SJSA1 (cell line): ENCODE measurements at regions not wholly inside any gene's neighbourhood (a gene's known extent, or its start where the extent isn't known, plus 50 kb on each side); places are given as distances from the start of the nearest gene placed in this dataset.

Source experiments
- DNase-seq, 2 experiments: peaks; one replicate each; pipeline ENCODE4 v3.0.0-alpha.2; 2015 to 2020; ENCODE audit warnings: low spot score in 2 of 2, low read depth in 1 of 2
- H3K27ac ChIP-seq: fragments of 250-450 bp; sonication (Bioruptor Pico); 2 replicates; pipeline ENCODE4 v1.5.1; 2020; ENCODE audit warnings: mild to moderate bottlenecking, moderate library complexity
- H3K27me3 ChIP-seq: fragments of 250-450 bp; sonication (Bioruptor Pico); replicated peaks from 2 replicates; pipeline ENCODE4 v1.5.1; 2020; ENCODE audit warnings: mild to moderate bottlenecking, moderate library complexity
- H3K36me3 ChIP-seq: fragments of 250-450 bp; sonication (Bioruptor Pico); 2 replicates; pipeline ENCODE4 v1.5.1; 2020; ENCODE audit warnings: mild to moderate bottlenecking
- H3K4me1 ChIP-seq: fragments of 250-450 bp; sonication (Bioruptor Pico); replicated peaks from 2 replicates; pipeline ENCODE4 v1.6.1; 2021; ENCODE audit warnings: mild to moderate bottlenecking
- H3K4me3 ChIP-seq: fragments of 250-450 bp; sonication (Bioruptor Pico); 2 replicates; pipeline ENCODE4 v1.5.1; 2020; ENCODE audit warnings: mild to moderate bottlenecking
- H3K9me3 ChIP-seq: fragments of 250-450 bp; sonication (Bioruptor Pico); replicated peaks from 2 replicates; pipeline ENCODE4 v1.5.1; 2020; ENCODE audit warnings: mild to moderate bottlenecking

DNA sequence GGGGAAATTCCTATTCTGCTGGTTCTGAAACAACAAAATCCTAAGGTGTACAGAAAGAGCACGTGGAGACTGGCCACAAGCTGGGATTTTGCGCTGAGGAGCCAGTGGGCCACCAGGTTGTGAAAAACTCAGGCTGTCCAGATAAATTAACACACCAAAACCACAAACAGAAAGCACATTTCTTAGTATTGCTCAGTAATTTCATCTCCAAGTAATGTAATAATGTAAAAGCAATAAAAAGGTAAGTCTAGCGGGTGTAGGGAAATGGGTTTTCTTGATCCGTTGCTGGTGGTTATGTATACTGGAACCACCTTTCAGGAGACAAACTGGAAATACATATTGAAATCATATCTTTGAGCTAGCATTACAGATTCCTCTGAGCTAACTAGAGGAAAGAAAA is 195.6 kb upstream of the CNR1 start:
- no peak for DNase-seq

DNA sequence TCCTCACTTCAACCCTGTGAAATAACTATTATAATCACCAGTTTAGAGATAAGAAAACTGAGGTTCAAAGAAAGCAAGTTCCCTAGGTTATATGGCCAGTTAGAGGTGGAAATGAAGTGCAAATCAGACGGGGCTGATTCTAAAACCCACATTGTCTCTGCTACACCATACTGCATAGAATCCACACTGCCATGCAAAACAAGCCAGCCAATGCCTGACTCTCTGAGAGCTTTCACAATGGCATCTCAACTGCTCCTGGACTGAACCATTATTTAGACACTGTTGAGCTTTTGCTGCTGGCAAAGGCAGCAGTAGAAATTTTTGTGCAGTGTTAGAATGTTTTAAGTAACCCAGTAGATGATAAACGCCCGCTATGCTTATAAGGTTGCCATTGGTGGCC is 195.2 kb upstream of the CNR1 start:
- Histone ChIP-seq H3K9me3 (no peaks in the 10 kb centered on the region), H3K4me1 (peaks cover 27% of the 10 kb centered on the region), H3K27me3 (no peaks in the 10 kb centered on the region), H3K27ac (peak overlapping the region; percentile 60; the same call in 1 of the 2 replicates), H3K4me3 (no peak overlapping the region), H3K36me3 (no peaks in the 10 kb centered on the region)
- DNase-seq = no peak

More for the DNA sequence above, 195.6 kb upstream of the CNR1 start:
- Histone ChIP-seq H3K4me1 (peaks cover 27% of the 10 kb centered on the region), H3K27ac (no peak overlapping the region), H3K9me3 (no peaks in the 10 kb centered on the region), H3K27me3 (no peaks in the 10 kb centered on the region), H3K4me3 (no peak overlapping the region), H3K36me3 (no peaks in the 10 kb centered on the region)

DNA sequence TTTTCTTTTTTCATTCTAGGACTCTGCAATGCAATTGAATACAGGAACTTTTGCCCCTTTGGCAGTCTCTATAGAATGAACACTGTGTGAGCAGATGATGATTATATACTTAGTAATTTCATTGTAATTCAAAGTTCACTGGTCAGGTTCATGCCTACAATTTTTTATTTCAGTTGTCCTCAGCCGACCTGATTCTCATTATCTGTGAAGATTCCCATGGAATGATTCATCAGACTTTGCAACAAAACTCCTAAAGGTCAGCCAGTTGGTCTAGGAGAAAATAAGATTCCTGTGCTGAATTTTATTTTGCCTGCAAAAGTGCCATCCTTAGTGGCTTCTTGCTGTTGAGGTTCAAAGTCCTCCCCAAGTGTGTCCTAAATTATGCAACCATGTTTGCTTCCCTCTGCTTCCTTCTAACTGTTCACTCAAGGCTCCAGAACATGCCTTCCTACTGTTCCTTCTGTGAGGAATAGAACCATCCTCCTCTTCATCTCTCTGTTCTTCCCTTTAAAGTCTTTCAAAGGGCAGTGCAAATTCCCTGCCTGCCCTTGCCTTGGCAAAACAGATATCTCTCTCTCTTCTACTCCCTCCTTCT is 194.2 kb upstream of the CNR1 start:
- Histone ChIP-seq H3K27me3 (no peaks in the 10 kb centered on the region), H3K4me3 (no peak overlapping the region), H3K4me1 (peaks cover 27% of the 10 kb centered on the region), H3K36me3 (no peaks in the 10 kb centered on the region), H3K9me3 (no peaks in the 10 kb centered on the region), H3K27ac (peak overlapping the region; percentile 80)
- peak in 1 of 2 experiments; percentile 70 for DNase-seq

DNA sequence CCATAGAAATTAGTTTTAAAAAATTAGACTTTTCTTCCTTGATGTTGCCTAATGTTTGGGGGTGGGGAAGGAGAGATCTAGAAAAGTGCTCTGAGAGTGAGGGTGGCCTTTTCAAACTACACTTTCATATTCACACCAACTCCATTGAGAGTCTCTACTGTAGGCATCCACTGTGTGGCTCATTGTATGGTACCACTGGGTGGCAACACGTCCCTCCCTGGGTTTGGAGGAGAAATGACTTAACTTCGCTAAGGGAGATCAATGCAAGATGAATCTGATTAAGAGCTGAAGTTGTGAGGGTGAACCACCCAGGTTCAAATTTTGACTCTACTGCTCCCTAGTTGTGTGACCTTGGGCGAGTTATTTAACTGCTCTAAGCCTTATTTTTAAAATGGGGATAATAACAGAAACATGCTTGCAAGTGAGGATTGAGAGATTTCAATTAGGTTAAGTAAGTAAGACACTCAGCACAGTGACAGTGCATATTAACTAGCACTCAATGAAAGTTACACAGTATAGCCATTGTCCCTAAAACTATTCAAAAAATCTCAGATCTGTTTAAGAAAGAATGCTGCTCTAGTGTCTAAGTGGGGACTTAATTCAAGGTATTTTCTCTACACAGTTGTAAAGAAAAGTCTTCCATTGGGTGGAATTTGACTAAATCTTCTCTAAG is 193.5 kb upstream of the CNR1 start:
- Histone ChIP-seq H3K27ac (peak overlapping the region; percentile 80), H3K4me3 (no peak overlapping the region), H3K9me3 (no peaks in the 10 kb centered on the region)

DNA sequence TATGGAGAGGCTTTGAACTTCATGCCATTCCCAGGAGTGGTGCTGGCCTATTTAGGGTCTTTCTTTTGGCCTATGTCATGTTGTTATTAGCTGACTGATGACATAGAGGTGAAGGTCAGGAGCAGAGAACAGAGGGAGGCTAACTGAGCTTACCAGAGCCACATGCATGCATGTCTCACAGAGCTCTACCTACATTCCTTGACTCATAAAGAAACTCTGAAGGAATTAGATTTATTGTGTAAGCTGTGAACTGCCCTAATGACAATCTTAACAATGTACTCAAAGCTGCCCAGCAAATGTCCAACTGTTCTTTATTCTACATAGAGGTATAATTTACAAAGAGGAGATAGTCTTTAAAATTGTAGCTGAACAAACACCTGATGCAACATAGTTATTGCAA is 192.7 kb upstream of the CNR1 start:
- no peak for DNase-seq
- H3K27me3 ChIP-seq = no peaks in the 10 kb centered on the region
- no peaks in the 10 kb centered on the region for H3K9me3 ChIP-seq
- no peaks in the 10 kb centered on the region for H3K36me3 ChIP-seq
- no peak overlapping the region for H3K4me3 ChIP-seq
- peak overlapping the region; percentile 80; the same call in 1 of the 2 replicates for H3K27ac ChIP-seq
- peaks cover 27% of the 10 kb centered on the region for H3K4me1 ChIP-seq

More for the DNA sequence above, 193.5 kb upstream of the CNR1 start:
- Histone ChIP-seq H3K4me1 (peaks cover 27% of the 10 kb centered on the region), H3K27me3 (no peaks in the 10 kb centered on the region), H3K36me3 (no peaks in the 10 kb centered on the region)
- DNase-seq = no peak

DNA sequence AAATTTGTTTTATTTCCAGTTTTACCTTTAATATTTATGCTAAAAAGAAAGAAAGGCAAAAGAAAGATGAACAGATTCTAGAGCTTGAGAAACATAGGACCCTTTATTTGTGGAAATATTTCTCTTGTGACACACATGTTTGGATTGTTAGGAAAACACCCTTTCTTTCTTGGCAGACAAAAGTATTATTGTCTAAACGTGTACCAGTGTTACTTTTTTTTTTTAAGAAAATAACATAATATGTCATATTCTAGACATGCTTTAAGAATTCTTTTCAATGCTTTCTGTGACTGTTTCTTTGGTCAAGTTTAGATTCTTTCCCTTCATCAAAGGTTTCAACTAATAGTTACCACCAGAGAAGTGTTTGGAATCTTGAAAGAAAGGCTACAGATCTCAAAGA is 183.4 kb upstream of the CNR1 start:
- Histone ChIP-seq H3K9me3 (no peaks in the 10 kb centered on the region), H3K36me3 (no peaks in the 10 kb centered on the region), H3K4me1 (peaks cover 5% of the 10 kb centered on the region), H3K27ac (peak overlapping the region; percentile 18), H3K4me3 (no peak overlapping the region), H3K27me3 (no peaks in the 10 kb centered on the region)
- peak in 1 of 2 experiments; percentile 32 for DNase-seq

DNA sequence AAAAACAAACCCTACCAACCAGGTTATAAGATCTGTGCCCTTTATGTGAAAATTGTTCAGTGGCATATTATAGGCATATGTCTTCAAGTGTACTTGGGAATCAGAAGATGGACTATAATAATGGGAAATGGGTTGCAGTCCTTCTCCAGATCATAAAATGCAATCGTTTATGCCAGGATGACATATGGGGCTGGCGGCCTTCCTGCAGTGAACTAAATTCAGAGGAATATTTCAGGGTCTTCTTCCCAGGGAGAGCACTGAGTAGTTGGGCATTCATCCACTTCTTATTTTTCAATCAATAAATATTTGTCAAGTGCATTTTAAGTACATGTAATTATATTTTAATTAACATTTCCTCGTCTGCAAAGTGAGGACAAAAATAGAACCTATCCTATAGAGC is 176.2 kb upstream of the CNR1 start:
- DNase-seq = no peak
- H3K4me3 ChIP-seq = no peak overlapping the region
- H3K27me3 ChIP-seq = no peaks in the 10 kb centered on the region
- H3K36me3 ChIP-seq = no peaks in the 10 kb centered on the region
- no peaks in the 10 kb centered on the region for H3K4me1 ChIP-seq
- no peak overlapping the region for H3K27ac ChIP-seq
- no peaks in the 10 kb centered on the region for H3K9me3 ChIP-seq

DNA sequence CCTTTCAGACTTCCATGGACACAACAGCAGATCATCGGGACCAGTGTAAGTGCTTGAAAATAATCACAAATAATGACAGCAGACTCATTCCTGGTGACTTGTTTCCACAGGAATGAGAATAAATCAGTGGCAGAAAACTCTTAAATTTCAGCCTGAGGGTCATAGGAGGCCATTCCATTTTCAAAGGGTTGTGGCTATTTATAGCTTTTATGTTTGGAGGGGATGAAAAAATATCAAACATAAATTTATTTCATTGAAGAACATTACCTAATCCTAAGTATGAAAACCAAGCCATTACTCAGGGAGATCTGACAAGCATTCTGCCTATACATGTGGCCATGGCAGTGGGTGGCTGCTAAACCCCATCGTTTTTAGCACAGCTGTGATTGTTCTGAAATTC is 173.6 kb upstream of the CNR1 start:
- DNase-seq = no peak
- no peaks in the 10 kb centered on the region for H3K4me1 ChIP-seq

DNA sequence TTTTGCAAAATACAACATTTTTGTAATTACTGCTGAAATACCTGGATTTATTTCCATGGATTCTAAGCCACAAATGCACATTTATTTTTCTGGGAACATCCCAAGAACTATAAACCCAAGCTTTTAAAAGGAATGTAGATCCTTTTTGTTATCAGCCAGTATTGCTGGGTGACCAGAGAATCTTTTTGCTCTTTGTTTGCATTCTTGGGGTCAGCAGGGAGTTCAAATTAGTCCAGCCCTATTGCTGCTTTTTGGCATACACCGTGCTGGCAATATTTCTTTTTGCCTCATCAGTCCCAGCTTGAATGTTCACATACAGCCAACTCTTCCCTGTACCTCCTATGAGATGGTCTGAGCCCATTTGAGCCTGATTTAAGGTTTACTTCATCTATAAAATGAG is 155.2 kb upstream of the CNR1 start:
- Histone ChIP-seq H3K27me3 (peaks cover 7% of the 10 kb centered on the region), H3K4me1 (no peaks in the 10 kb centered on the region), H3K4me3 (no peak overlapping the region), H3K9me3 (no peaks in the 10 kb centered on the region), H3K27ac (no peak overlapping the region), H3K36me3 (no peaks in the 10 kb centered on the region)
- DNase-seq = no peak

More for the DNA sequence above, 173.6 kb upstream of the CNR1 start:
- H3K27ac ChIP-seq = no peak overlapping the region
- no peak overlapping the region for H3K4me3 ChIP-seq
- no peaks in the 10 kb centered on the region for H3K36me3 ChIP-seq
- no peaks in the 10 kb centered on the region for H3K27me3 ChIP-seq
- no peaks in the 10 kb centered on the region for H3K9me3 ChIP-seq

DNA sequence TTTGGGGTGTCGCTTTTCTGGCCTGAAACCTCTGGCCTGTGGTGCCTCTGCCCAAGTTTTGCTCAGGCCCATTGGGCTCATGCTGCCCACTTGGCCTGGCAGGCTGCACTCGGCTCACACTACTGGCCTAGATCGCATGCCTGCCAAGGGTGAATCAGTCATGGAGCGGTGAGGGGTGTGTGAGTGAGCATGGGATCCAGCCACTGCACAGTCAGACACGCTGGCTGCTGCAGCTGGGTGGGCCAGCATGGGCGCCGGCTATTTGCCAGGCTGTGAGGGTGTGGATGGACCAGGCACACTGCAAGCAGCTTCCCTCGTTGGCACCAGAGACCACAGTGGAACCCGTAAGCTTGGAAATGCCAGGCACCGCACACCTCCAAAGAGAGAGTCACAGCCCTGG is 145.4 kb upstream of the CNR1 start:
- Histone ChIP-seq H3K27ac (no peak overlapping the region), H3K36me3 (no peaks in the 10 kb centered on the region), H3K4me3 (no peak overlapping the region), H3K4me1 (no peaks in the 10 kb centered on the region), H3K27me3 (0 out of 2 replicates have a peak, but pooled peaks cover 5% of the 10 kb centered on the region), H3K9me3 (no peaks in the 10 kb centered on the region)
- no peak for DNase-seq

DNA sequence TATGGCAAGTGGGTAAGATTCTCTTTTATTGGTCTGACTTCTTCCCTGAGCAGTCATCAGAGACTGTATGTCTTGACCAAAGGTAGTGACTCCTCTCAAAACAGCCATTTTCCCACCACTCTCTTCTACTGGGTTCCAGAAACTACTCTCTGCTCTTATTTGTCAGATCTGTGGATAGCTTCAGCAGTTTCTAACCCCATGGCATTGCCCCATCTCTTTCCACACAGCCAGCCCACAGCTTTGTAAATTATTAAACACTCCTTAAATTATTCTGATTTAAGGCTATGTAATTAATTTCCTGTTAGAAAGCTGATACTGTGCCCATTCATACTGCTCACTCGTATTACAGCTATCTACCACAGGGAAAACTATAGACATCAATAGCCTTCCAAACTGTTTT is 138.4 kb upstream of the CNR1 start:
- Histone ChIP-seq H3K36me3 (no peaks in the 10 kb centered on the region), H3K27me3 (no peaks in the 10 kb centered on the region), H3K9me3 (no peaks in the 10 kb centered on the region), H3K4me1 (no peaks in the 10 kb centered on the region), H3K27ac (no peak overlapping the region), H3K4me3 (no peak overlapping the region)
- no peak for DNase-seq

DNA sequence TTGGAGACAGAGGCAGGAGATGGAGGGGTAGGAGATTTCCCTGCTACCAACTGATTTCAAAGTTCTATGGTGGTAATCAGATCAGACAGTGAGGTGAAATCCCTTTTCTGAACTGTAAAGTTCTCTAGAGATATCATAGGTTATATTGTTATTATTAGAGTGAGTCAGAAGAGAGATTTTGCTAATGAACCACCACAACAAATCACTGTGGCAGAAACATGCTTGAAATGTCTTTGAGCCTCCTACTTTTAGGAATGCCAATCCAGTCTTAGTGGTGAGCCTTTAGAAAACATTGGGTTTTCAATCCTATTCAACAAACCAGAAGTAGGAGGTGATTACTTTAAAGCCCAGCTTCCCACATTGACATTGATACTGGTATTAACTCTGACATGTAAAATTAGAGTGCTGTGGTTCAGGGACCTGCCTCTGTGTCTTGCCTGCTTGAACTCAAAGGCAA is 136.7 kb upstream of the CNR1 start:
- no peak for DNase-seq
- no peaks in the 10 kb centered on the region for H3K36me3 ChIP-seq
- H3K4me3 ChIP-seq = no peak overlapping the region
- H3K9me3 ChIP-seq = no peaks in the 10 kb centered on the region
- H3K27me3 ChIP-seq = no peaks in the 10 kb centered on the region
- H3K4me1 ChIP-seq = no peaks in the 10 kb centered on the region
- H3K27ac ChIP-seq = no peak overlapping the region

DNA sequence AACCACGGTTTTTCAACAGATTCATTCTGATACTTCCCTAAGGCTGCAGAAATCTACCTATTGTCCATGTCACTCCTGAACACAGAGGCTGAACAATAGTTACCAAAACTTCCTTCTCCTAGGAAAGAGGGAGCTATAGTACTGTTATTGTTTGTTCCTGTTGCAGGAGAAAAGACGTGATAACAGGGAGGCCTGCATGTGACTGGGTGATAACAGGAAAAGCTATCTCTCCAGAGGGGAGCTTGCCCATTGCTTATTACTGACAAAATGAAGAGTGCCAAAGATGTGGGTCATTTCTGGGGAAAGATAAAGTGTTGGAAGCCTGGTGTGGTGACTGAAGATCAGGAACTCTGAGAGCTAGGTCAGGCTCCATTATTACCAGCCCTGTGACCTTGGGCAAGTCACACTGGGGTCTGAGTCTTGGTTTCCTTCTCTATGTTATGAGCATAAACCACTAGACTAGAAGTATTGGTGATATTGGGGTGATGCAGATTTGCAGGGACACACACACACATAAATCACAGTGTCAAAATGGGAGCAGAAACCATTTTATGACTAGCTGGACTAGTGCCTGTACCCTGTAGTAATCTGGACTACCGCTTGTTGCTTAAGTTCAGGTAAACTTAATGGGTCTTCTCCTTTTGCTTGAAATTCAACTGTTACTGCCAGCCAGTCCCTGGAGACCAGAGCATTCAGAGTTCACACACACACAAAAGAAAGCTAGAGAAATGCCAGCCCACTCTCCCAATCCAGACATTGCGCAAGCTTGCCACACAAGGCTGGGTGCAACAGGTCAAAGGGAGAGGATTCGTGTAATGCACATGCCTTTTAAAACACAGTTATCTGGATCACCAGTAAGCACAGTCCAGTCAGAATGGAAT is 136.0 kb upstream of the CNR1 start:
- Histone ChIP-seq H3K4me1 (no peaks in the 10 kb centered on the region), H3K9me3 (no peaks in the 10 kb centered on the region), H3K27me3 (no peaks in the 10 kb centered on the region), H3K4me3 (no peak overlapping the region), H3K36me3 (no peaks in the 10 kb centered on the region), H3K27ac (no peak overlapping the region)
- no peak for DNase-seq

DNA sequence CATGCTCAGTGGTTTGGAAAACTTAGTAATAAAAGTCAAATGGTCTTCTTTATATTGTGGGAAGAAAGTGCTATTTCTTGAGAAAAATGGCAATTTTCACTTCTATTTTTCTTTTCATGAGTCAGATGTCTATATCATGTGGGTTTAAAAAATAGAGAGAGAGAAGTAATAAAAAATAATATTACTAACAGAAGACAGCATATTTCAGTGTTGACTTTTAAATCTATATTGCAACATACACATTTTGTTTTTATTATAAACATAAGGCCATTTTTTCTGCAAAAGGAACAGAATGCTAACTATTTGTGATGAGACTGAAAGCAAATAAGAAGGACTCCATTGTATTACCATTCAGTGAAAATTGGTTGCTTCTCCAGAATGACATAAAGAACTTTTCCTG is 135.1 kb upstream of the CNR1 start:
- DNase-seq = no peak
- Histone ChIP-seq H3K27ac (no peak overlapping the region), H3K4me3 (no peak overlapping the region), H3K36me3 (no peaks in the 10 kb centered on the region), H3K27me3 (no peaks in the 10 kb centered on the region), H3K9me3 (no peaks in the 10 kb centered on the region), H3K4me1 (no peaks in the 10 kb centered on the region)
